Fibroblast of the conjunctiva (primary cell): ENCODE measurements at regions not wholly inside any gene's neighbourhood (a gene's known extent, or its start where the extent isn't known, plus 50 kb on each side); places are given as distances from the start of the nearest gene placed in this dataset.
"Not testable (repeated sequence)": the region's sequence is repeated elsewhere in the genome, so short reads cannot be mapped to it uniquely, and the experiment has no call there.

Experiments used
- DNase-seq: peaks from one replicate; pipeline ENCODE4 v3.0.0-alpha.2; 2010; ENCODE audit warnings: low read depth

- DNase-seq = no peak
Measured at GRCh38 chr11:38718659-38719058, 2120.6 kb upstream of the RAG2 start.

DNA sequence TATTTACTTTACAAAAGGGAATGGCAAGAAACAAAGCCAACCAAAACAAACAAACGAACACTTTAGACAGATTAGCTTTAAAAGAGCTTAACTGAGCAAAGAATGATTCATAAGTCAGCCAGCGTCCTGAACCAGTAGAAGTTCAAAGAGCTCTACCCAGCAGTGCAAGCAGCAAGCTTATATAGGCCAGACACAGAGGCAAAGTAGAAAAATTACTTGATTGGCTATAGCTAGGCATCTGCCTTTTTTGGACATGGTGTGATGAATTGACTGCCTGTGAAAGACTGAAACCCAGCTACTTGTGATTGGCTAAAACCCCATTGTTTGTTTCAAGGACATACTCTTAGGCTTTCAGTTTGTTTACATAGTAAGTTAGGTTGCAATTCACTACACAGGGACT is 2120.0 kb upstream of the RAG2 start:
- no peak for DNase-seq

DNA sequence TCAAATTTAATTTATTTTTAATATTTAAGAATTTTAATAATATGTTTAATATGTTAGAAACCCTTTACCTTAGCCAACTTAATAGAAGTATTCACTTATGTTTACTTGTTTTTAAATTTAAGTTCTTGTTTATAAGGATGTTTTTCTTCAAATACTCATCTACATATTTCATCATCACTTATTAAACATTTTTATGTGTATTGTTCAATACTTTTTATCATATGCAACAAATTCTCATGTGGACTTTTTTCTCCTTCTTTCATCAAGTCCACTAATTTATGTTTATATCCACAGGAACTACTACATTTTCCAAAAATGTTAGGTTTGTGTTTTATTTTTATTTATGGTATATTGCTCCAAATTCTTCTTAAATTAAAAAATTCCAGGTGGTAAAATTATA is 2113.1 kb upstream of the RAG2 start:
- DNase-seq = no peak

DNA sequence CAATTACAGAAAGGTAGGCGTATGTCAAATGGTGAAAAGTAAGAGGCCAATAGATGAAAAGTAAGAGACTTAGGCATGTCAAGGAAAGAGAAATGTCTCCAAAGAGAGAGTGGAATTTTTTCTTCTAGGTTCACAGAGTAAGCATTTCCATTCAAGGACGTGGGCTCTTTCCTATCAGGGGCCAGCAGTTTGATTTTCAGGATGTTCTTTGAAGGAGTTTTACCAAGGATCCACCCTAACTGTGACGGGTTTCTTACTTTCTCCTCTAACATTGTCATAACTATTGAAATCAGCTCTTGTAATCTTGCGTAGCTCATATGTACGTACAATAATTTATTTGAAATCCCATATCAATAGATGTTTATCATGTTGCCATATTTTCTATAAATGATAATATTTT is 2112.2 kb upstream of the RAG2 start:
- DNase-seq = no peak

DNA sequence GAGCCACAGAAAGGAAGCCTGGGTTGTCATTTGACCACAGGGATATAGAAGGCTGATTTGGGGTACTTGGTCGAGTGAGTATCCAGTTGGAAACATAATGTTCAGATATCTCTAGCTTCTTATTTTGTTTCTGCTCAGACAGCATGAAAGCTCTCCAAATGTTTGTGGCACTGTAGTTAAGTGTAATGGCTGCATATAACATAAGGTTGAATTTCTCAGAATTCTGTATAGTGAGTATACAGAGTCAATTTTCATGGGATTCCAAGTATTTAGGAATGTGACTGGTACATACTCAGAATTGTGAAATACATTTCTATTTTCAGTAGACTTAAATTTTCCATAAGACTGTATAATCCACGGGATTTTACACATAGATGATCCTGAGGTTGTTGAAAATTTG is 2102.1 kb upstream of the RAG2 start:
- no peak for DNase-seq

DNA sequence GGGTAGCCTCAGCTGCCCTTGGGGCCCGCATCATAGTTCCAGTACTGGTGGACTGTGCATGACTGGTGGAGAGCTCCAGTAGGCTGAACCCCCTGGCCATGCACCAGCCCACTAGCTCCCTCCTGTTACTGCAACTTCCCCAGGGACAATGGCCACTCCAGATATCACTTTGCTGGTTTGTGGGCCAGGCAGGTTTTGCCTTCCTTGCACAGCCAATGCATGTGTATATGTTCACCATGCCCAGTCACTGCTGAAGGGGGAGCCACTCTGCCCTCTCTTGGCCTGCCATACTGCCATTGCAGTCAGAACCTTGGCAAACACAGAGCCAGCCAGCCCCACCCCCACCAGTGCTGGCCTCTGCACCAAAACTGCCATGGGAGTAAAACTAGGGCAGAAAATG is 2095.3 kb upstream of the RAG2 start:
- no peak for DNase-seq

DNA sequence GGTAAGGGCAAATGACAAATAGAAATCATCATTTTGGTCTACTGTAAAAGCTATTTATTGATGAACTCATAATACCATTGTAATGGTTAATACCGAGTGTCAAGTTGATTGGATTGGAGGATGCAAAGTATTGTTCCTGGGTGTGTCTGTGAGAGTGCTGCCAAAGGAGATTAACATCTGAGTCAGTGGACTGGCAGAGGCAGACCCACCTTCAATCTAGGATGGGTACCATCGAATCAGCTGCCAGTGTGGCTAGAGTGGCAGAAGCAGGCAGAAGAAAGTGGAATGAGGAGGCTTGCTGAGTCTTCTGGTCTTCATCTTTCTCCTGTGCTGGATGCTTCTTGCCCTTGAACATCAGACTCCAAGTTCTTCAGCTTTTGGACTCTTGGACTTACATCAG is 2092.2 kb upstream of the RAG2 start:
- not testable (repeated sequence) for DNase-seq

DNA sequence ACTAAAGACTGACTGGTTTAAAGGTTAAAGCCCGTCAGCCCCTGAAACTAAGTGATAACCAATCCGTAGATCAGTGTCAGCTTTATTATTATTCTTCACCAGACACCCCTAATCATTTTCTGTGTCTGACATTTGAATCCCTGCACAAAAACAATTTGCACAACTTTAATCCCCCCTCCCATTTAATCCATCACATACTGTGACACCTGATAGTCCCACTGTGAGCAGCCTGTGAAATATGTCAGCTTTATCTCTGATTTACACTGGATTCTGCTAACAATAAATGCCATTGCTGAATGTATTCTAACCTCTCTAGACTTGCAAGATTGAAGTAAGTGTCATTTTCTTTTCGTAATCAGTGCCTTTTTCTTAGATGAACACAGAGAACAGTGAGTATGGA is 2089.0 kb upstream of the RAG2 start:
- no peak for DNase-seq

- no peak for DNase-seq
Measured at GRCh38 chr11:38683484-38683883, 2085.4 kb upstream of the RAG2 start.

GRCh38 chr11:38680746-38681145 is 2082.7 kb upstream of the RAG2 start:
- DNase-seq = no peak

- DNase-seq = no peak
Measured at GRCh38 chr11:38680166-38680565, 2082.1 kb upstream of the RAG2 start.

DNA sequence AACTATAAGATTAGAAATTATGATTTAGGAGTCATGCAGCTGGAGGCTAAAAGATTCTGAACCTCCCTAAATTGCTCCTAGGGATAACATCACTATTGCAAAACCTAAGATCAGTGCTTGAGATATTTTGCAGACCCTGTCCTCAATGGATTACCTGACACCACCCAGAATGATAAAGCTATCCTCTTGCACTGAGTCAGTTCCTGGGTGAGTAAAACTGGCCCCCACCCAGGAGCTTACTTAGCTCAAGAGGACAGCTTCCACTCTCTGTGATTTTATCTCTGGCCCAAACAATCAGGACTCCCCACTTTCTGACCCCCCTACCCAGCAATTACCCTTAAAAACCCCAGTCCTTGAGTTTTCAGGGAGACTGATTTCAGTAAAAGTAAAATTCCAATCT is 2074.4 kb upstream of the RAG2 start:
- DNase-seq = no peak

DNA sequence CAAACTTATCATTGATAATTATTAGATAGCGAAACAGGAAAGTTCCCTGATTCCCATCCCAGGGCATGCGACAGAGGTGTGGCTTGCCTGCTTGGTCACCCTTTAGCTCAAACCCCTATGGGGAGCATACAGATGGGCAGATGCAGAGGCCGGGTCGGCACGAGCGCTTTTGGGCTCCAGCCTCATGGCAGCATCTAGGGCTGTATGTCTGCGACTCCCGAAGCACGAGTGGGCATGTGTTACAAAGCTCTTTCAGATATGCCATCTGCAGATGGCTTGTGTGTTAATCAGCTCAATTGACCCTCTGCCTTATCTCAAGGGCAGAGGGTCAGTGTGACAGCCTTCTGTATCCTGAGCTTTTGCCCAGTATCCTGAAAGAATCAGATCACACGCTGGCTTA is 2069.3 kb upstream of the RAG2 start:
- DNase-seq = no peak

DNA sequence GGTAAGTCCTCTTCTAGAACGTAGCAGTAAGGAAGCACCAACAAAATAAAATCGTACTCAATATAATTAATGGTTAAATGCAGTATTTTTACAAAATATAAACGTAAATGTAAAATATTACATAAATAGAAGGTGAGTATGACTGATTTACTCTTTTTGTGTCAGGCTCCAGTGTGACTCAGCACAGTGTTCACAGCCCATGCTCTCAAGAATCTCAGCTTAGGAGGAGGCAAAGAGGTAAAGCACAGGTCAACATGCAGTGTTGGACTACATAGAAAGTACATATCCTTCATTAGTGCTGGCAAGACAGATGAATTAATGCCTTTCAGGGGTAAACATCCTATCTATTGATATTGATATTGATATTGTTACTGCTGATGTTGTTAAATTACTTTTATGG is 2050.6 kb upstream of the RAG2 start:
- DNase-seq = no peak

GRCh38 chr11:38646382-38646781 is 2048.3 kb upstream of the RAG2 start:
- DNase-seq = no peak

DNA sequence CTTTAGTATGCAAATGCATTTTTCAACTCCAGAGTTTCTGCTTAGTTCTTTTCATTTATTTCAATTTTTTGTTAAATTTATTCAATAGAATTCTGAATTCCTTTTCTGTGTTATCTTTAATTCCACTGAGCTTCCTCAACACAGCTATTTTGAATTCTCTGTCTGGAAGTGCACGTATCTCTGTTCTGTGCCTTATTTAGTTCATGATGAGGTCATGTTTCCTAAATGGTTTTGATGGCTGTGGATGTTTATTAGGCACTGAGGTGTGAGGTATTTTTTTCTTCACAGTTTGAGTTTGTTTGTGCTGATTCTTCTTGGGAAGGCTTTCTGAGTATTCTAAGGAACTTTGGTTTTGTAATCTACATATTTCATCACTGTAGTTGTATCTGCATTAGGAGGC is 2042.8 kb upstream of the RAG2 start:
- DNase-seq = no peak

DNA sequence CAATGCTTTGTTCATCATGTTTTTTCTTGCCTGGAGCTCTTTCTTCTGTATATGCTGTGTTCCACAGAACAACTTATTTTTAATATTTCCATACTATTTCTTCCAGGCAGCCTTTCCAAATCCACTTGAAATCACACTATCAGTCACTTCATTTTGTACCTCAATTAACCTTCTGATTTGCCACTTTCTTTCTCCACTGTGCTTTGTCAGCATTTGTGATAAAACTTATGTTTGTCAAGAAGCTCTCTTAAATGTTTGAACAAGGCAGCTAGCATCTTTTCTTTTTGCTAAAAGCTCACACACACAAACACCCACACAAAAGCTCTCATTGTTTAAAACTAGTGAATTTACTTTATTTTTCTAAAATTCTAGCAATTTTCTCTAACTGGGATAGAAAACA is 2014.7 kb upstream of the RAG2 start:
- DNase-seq = no peak

DNA sequence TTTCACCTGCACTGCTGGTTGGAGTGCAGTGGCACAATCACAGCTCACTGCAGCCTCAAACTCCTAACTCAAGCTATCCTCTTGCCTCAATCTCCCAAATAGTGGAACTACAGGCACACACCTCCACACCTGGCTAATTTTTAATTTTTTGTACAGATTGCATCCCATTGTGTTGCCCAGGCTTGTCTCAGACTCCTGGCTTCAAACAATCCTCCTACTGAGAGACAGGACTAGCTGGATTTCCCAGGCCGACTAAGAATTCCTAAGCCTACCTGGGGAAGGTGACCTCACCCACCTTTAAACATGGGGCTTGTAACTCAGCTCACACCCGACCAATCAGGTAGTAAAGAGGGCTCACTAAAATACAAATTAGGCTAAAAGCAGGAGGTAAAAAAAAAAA is 2003.3 kb upstream of the RAG2 start:
- DNase-seq = not testable (repeated sequence)

DNA sequence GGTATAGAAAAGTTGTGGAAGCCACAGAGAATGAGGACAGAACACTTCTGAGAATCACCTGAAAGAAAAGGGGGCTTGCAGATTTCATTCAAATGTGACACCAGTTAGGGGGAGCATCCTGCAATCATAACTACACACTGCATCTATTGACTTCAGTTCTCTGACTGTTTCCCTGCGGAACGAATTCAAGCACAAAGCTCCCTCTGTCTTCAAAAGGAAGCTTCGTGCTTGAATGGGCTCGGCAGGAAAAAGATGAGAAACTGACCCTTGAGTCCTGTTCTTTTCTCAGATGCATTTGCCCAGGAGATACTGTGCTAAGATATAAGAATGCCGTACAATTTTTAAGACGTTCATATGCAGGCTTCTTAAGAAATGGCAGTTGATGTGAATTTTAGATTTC is 2000.4 kb upstream of the RAG2 start:
- no peak for DNase-seq

DNA sequence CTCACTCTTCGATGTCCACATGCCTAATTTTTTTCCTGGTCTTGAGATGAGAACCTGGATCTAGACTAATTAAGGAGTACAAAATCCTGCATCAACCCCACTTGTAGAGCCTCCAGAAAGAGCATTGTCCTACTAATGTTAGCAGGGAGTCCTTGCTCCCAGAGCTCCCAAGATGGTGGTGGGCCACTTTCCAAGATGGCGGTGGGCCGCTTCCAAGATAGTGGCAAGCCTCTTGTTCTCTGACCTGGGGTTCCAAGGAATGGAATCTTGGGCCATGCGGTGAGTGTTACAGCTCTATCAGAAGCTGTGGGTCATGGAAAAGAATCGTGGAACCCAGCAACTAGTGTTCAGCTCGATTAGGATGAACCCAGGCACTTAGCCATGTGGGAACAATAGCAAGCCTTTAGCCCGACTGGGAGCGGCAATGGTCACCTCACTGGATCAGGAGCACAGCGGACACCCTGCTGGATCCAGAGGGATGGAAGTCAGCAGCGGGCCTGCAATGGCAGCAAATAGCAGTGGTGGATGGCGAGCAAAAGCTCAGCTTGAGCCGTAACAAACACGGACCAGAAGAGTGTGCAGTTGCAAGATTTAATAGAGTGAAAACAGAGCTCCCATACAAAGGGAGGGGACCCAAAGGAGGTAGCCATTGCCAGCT is 1997.5 kb upstream of the RAG2 start:
- DNase-seq = not testable (repeated sequence)

- DNase-seq = no peak
Measured at GRCh38 chr11:38594895-38595294, 1996.9 kb upstream of the RAG2 start.

DNA sequence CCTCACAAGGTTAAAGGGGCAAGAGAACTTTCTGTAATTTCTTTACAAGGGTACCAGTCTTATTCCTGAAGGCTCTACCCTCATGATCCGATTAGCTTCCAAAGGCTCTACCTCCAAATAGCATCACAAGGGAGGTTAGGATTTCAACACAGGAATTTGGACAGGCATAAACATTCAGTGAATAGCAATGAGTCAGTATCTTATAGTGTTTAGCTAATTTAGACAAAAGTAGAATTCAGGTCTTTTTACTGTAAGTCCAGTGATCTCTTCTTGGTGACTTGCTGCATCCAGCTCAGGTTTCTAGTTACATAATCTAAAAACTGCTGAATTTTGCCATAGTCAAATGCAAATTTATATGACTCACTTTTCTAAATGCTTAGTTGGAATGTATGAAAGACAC is 1995.6 kb upstream of the RAG2 start:
- DNase-seq = no peak

GRCh38 chr11:38582756-38583155 is 1984.7 kb upstream of the RAG2 start:
- no peak for DNase-seq

GRCh38 chr11:38582151-38582550 is 1984.1 kb upstream of the RAG2 start:
- DNase-seq = no peak

GRCh38 chr11:38577769-38578168 is 1979.7 kb upstream of the RAG2 start:
- DNase-seq = no peak
